ENCODE measurements at regions not wholly inside any gene's neighbourhood (a gene's known extent, or its start where the extent isn't known, plus 50 kb on each side); places are given as distances from the start of the nearest gene placed in this dataset.

- TF ChIP-seq CTCF (IDR thresholded peaks at IDR 0.05; ENCODE audit: poor library complexity) (no peak), EZH2 (IDR thresholded peaks at IDR 0.05; ENCODE audit: borderline replicate concordance) (no peak), EZH2phosphoT487 (IDR thresholded peaks at IDR 0.05; ENCODE audit: low read depth, severe bottlenecking, unreplicated experiment) (no peak)
Observed at GRCh38 chr5:58043032-58043945, 416.6 kb downstream of the PLK2 start.

All from hepatocyte (in vitro differentiated cells).